ENCODE measurements at regions not wholly inside any gene's neighbourhood (a gene's known extent, or its start where the extent isn't known, plus 50 kb on each side); places are given as distances from the start of the nearest gene placed in this dataset.

DNA sequence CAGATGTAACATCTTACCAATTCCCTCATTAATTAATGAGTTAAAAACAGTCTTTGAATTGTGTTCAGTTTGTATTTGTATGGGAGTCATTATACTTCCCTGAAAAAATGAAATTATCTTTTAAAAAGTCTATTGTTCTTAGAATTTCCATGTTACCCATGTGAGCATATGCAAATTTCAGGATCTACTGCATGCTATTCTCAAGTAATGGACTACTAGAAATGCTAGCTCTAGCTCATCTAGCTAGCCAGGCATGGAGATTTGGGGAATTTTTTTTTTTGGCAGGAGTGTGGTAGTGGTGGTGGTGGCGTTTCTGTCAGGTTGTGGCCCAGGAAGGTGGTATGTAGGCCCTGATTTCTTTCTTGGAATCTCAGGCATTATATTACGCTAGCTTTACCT, 218.4 kb downstream of the AEBP2 start:
- TF ChIP-seq, protein P1, sequence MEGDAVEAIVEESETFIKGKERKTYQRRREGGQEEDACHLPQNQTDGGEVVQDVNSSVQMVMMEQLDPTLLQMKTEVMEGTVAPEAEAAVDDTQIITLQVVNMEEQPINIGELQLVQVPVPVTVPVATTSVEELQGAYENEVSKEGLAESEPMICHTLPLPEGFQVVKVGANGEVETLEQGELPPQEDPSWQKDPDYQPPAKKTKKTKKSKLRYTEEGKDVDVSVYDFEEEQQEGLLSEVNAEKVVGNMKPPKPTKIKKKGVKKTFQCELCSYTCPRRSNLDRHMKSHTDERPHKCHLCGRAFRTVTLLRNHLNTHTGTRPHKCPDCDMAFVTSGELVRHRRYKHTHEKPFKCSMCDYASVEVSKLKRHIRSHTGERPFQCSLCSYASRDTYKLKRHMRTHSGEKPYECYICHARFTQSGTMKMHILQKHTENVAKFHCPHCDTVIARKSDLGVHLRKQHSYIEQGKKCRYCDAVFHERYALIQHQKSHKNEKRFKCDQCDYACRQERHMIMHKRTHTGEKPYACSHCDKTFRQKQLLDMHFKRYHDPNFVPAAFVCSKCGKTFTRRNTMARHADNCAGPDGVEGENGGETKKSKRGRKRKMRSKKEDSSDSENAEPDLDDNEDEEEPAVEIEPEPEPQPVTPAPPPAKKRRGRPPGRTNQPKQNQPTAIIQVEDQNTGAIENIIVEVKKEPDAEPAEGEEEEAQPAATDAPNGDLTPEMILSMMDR (conservative IDR thresholded peaks at IDR 0.05; ENCODE audit: control insufficient read depth, insufficient read depth, low read depth, low read length): no peak
- DNase-seq (ENCODE audit: low read depth): no peak
- H3K4me3 ChIP-seq (ENCODE audit: control insufficient read depth, low read depth, low read length): no peak overlapping the region

DNA sequence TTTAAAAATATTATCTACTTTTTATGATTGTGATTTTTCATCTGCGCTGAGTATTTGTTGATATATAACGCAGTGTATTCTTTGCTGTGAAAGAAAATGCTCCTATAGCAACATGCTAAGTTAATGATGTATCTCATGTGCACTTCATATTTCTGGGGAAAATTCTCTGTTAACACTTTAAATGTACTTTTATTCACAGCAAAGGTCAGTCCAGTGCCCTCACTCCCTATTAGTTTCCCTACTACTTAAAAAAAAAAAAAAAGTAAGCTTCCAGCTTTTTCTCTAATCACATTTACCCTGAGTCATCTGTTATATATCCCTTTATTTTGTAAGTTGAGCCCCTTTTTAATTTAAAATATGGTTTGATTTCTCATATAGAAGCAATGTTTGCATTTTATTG, 219.8 kb downstream of the AEBP2 start:
- TF ChIP-seq, protein P1 (conservative IDR thresholded peaks at IDR 0.05; ENCODE audit: control insufficient read depth, insufficient read depth, low read depth, low read length): no peak
- H3K4me3 ChIP-seq (ENCODE audit: control insufficient read depth, low read depth, low read length): no peak overlapping the region

DNA sequence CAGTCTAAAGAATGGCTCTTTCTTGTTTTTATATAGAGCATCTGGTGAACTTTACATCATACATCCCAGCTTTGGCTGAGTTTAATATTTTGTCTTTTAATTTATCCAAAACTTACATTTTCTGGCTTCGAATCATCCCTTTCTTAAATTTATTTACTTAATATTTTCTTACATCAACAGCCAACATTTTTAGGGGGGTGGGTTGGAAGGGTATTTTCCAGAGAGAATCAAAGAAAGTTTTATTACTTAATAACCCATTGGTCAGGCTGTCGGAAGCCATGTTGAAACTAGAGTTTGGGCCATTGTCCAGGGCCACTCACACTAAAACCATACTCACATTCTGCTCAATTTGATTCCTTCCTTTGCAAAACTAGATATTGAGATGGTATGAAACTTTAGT, 220.2 kb downstream of the AEBP2 start:
- DNase-seq (ENCODE audit: low read depth): no peak
- TF ChIP-seq, protein P1 (conservative IDR thresholded peaks at IDR 0.05; ENCODE audit: control insufficient read depth, insufficient read depth, low read depth, low read length): no peak
- no peak overlapping the region for H3K4me3 ChIP-seq (ENCODE audit: control insufficient read depth, low read depth, low read length)

More for the DNA sequence above, 219.8 kb downstream of the AEBP2 start:
- no peak for DNase-seq (ENCODE audit: low read depth)

DNA sequence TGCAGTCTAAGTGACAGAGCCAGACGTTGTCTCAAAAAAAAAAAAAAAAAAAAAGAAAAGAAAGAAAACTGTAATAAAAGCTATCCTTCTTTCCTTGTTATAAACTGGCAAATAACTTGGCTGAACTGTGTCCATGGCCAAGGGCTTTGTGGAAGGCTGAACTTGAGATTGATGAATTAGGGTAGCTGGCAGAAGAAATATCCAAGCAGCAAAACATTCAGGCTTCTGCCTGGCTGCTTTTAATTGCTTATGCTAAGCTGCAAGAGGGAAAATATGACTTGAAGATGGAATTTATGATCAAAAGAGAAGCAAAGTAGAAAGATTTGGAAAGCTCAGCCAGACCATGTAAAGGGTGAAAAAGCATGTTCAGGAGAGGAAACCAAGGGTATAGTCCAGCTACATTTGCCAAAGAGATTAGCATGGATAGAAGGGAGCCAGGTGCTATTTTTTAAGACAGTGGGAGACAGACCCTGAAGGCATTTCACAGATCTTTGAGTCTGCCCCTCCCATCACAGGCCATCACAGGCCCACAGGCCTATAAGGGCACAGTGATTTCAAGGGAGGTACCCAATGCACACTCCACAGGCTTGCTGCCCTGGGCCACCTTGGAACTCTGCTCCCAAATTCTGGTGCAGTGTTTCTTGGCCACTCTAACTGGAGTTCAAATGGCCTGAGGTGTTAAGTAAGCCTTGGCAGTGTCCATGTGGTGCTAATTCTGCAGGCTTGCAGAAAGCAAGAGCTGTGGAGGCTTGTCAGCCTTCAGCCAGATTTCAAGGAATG, 226.0 kb downstream of the AEBP2 start:
- H3K4me3 ChIP-seq (ENCODE audit: control insufficient read depth, low read depth, low read length): no peak overlapping the region
- DNase-seq (ENCODE audit: low read depth): no peak
- TF ChIP-seq, protein P1 (conservative IDR thresholded peaks at IDR 0.05; ENCODE audit: control insufficient read depth, insufficient read depth, low read depth, low read length): no peak

DNA sequence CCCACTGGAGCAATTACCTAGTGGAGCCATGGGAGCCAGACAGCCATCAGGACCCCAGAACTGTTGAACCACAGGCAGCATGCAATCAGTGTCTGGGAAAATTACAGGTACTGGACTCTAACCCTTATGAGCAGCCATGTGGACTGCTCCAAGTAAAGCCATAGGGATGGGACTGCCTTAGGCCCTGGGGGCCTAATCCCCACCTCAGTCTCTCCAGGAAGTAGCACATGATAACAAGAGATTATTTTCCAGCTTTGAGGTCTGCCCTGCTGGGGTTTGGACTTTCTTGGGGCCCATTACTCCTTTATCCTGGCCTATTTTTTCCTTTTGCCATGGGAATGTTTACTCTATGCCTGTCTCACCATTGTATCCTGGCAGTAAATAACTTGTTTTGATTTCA, 226.8 kb downstream of the AEBP2 start:
- no peak overlapping the region for H3K4me3 ChIP-seq (ENCODE audit: control insufficient read depth, low read depth, low read length)
- DNase-seq (ENCODE audit: low read depth): no peak
- TF ChIP-seq, protein P1 (conservative IDR thresholded peaks at IDR 0.05; ENCODE audit: control insufficient read depth, insufficient read depth, low read depth, low read length): no peak

DNA sequence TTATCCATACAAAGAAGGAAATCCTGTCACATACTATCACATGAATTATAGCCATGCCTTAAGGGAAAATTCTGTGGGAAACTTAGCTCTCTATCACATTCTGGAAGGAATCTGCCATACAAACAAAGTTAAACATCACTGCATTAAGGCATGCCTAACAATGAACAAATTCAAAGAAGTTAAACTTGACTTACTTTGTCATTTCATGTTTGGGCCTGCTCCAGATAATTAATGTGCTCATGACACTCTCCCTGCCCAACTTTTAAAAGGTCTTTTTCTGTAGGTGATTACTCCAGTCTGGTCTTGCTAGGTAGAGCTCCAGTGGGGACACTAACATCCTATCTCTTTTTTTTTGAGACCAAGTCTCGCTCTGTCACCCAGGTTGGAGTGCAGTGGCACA, 230.5 kb downstream of the AEBP2 start:
- DNase-seq (ENCODE audit: low read depth): no peak
- TF ChIP-seq, protein P1 (conservative IDR thresholded peaks at IDR 0.05; ENCODE audit: control insufficient read depth, insufficient read depth, low read depth, low read length): no peak
- H3K4me3 ChIP-seq (ENCODE audit: control insufficient read depth, low read depth, low read length): no peak overlapping the region
